Psoas muscle (tissue), 7 donors: ENCODE measurements at regions not wholly inside any gene's neighbourhood (a gene's known extent, or its start where the extent isn't known, plus 50 kb on each side); places are given as distances from the start of the nearest gene placed in this dataset.

Source experiments
- ATAC-seq, 4 donors: fragments of 200-7000 bp; cut with Tn5 transposase; one replicate each; pipeline ENCODE4 v1.9.1; 2020; ENCODE audit warnings: moderate library complexity in 3 of 4, mild to moderate bottlenecking in 2 of 4
- DNase-seq, 2 donors: peaks; one replicate each; pipeline ENCODE4 v3.0.0-alpha.2; 2020
- H3K27ac ChIP-seq: fragments of 200-600 bp; one replicate; pipeline ENCODE4 v1.8.0; 2022
- H3K27me3 ChIP-seq, 3 donors: fragments of 200-600 bp in 1 of 3; one replicate each; pipeline versions ENCODE4 v1.6.1 to v1.8.0; 2013 to 2022; ENCODE audit warnings: low read length in 2 of 3, mild to moderate bottlenecking in 2 of 3, moderate library complexity in 1 of 3; ENCODE audit not compliant: insufficient read depth in 3 of 3
- H3K36me3 ChIP-seq, 2 donors: fragments of 200-600 bp in 1 of 2; one replicate each; pipeline versions ENCODE4 v1.6.1 to v1.8.0; 2013 to 2022; ENCODE audit warnings: low read depth in 1 of 2, mild to moderate bottlenecking in 1 of 2, moderate library complexity in 1 of 2; ENCODE audit not compliant: insufficient read depth in 1 of 2
- H3K4me1 ChIP-seq: fragments of 200-600 bp; one replicate; pipeline ENCODE4 v1.8.0; 2022
- H3K4me3 ChIP-seq: fragments of 200-600 bp; one replicate; pipeline ENCODE4 v1.8.0; 2022; ENCODE audit warnings: mild to moderate bottlenecking
- H3K9me3 ChIP-seq: fragments of 200-600 bp; one replicate; pipeline ENCODE4 v1.8.0; 2022
- WGBS, 3 donors: extraction: QIAGEN DNeasy Blood & Tissue Kit; methylation state at CpG; one replicate each; pipeline versions ENCODE4 v1.1.6 to v1.1.7; 2013; 5-methylcytosine and 5-hydroxymethylcytosine counted together
- intact Hi-C, 2 donors: fragments of 100-400 bp; cut with DNase I; formaldehyde crosslinking; loops; one replicate each; pipeline versions ENCODE4 v1.11.0 to v1.14.2; 2022
- TF ChIP-seq, protein P1 (sequence below): fragments of 200-600 bp; IDR thresholded peaks from one replicate; pipeline ENCODE4 v1.8.0; 2022; ENCODE audit warnings: antibody characterized with exemption
- donor health status: healthy with polysubstance abuse.
- donor health status: DM: no; HTN: no; CAD: no; lungs with moderate emphysema.
- donor health status: Bipolar disorder and iron deficiency.
- donor health status: healthy.
- donor health status: DM: yes; HTN: yes; CAD: no.
- donor health status: DM: no; HTN: no; CAD: no.
- donor health status: DM: yes; HTN: yes; CAD: no.

- Histone ChIP-seq H3K9me3 (peaks cover 14% of the 10 kb centered on the region), H3K27ac (no peak overlapping the region), H3K4me1 (no peaks in the 10 kb centered on the region), H3K4me3 (no peak overlapping the region), H3K36me3 (no peaks in the 10 kb centered on the region), H3K27me3 (no peaks in the 10 kb centered on the region)
- TF ChIP-seq, protein P1, sequence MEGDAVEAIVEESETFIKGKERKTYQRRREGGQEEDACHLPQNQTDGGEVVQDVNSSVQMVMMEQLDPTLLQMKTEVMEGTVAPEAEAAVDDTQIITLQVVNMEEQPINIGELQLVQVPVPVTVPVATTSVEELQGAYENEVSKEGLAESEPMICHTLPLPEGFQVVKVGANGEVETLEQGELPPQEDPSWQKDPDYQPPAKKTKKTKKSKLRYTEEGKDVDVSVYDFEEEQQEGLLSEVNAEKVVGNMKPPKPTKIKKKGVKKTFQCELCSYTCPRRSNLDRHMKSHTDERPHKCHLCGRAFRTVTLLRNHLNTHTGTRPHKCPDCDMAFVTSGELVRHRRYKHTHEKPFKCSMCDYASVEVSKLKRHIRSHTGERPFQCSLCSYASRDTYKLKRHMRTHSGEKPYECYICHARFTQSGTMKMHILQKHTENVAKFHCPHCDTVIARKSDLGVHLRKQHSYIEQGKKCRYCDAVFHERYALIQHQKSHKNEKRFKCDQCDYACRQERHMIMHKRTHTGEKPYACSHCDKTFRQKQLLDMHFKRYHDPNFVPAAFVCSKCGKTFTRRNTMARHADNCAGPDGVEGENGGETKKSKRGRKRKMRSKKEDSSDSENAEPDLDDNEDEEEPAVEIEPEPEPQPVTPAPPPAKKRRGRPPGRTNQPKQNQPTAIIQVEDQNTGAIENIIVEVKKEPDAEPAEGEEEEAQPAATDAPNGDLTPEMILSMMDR = no peak
- intact Hi-C loops = no loop called here
- ATAC-seq = no peak
- DNase-seq = no peak
- WGBS, 3 donors = 68 to 97% (median 82%) methylated on average over 1 of the region's 1 CpG
Measured at GRCh38 chrX:10906866-10907265, 204.3 kb upstream of the HCCS start.

DNA sequence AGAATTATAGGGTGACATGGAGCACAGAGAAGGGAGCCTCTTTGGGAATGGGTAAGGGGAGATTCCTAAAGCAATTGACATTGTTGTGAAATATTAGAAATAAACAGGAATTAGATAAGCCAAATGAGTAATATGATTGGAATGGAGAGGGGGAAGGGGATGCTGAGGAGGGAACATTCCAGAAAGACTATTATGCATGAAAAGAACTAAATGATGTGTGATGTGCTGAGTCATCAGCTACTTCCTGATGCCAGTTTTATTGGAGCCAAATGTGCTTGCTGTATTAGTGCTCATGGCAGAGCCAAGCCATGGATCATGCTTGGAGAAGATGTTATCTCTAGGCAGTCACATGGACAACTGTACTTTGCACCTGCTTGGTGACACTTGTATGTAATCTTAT is 189.0 kb upstream of the HCCS start:
- Histone ChIP-seq H3K36me3 (no peaks in the 10 kb centered on the region), H3K9me3 (no peaks in the 10 kb centered on the region), H3K4me1 (no peaks in the 10 kb centered on the region), H3K27ac (no peak overlapping the region), H3K4me3 (no peak overlapping the region), H3K27me3 (no peaks in the 10 kb centered on the region)
- TF ChIP-seq, protein P1 = no peak
- no peak for DNase-seq
- ATAC-seq = no peak
- intact Hi-C loops = no loop called here

GRCh38 chrX:10922835-10923234 is 188.3 kb upstream of the HCCS start:
- Histone ChIP-seq H3K27me3 (no peaks in the 10 kb centered on the region), H3K4me3 (no peak overlapping the region), H3K4me1 (no peaks in the 10 kb centered on the region), H3K36me3 (no peaks in the 10 kb centered on the region), H3K9me3 (no peaks in the 10 kb centered on the region), H3K27ac (no peak overlapping the region)
- intact Hi-C loops = no loop called here
- 42 to 56% (median 53%) methylated on average over 1 of the region's 1 CpG for WGBS, 3 donors
- TF ChIP-seq, protein P1 = no peak
- ATAC-seq (no peak), DNase-seq (no peak)

- ATAC-seq (no peak), DNase-seq (no peak)
- WGBS, 3 donors = 20 to 38% (median 35%) methylated on average over 3 of the region's 3 CpGs
- H3K9me3 ChIP-seq = no peaks in the 10 kb centered on the region
- H3K27me3 ChIP-seq = no peaks in the 10 kb centered on the region
- TF ChIP-seq, protein P1 = no peak
- no peaks in the 10 kb centered on the region for H3K4me1 ChIP-seq
- no peak overlapping the region for H3K4me3 ChIP-seq
- no peaks in the 10 kb centered on the region for H3K36me3 ChIP-seq
- intact Hi-C loops = no loop called here
- no peak overlapping the region for H3K27ac ChIP-seq
Measured at GRCh38 chrX:10923466-10923865, 187.7 kb upstream of the HCCS start.

GRCh38 chrX:10926404-10926803 is 184.7 kb upstream of the HCCS start:
- no peaks in the 10 kb centered on the region for H3K27me3 ChIP-seq
- H3K27ac ChIP-seq = no peak overlapping the region
- 39 to 69% (median 42%) methylated on average over 1 of the region's 1 CpG for WGBS, 3 donors
- intact Hi-C loops = no loop called here
- no peaks in the 10 kb centered on the region for H3K36me3 ChIP-seq
- DNase-seq = no peak
- H3K4me1 ChIP-seq = no peaks in the 10 kb centered on the region
- H3K4me3 ChIP-seq = no peak overlapping the region
- TF ChIP-seq, protein P1 = no peak
- H3K9me3 ChIP-seq = peaks cover 4% of the 10 kb centered on the region
- ATAC-seq = no peak
